Vagina (tissue), 2 donors: ENCODE measurements at regions not wholly inside any gene's neighbourhood (a gene's known extent, or its start where the extent isn't known, plus 50 kb on each side); places are given as distances from the start of the nearest gene placed in this dataset.

Experiments used
- DNase-seq, 2 donors: peaks; one replicate each; pipeline ENCODE4 v3.0.0-alpha.2; 2017; ENCODE audit errors: extremely low spot score in 2 of 2
- H3K27ac ChIP-seq: fragments of 200-600 bp; sonication (generic); one replicate; pipeline ENCODE4 v1.5.1; 2019
- H3K27me3 ChIP-seq: fragments of 200-600 bp; sonication (generic); one replicate; pipeline ENCODE4 v1.5.1; 2019
- H3K36me3 ChIP-seq, 2 donors: fragments of 200-600 bp; sonication (generic); one replicate each; pipeline ENCODE4 v1.5.1; 2017 to 2019
- H3K4me1 ChIP-seq: fragments of 200-600 bp; sonication (generic); one replicate; pipeline ENCODE4 v1.5.1; 2019
- H3K4me3 ChIP-seq, 2 donors: fragments of 200-600 bp; sonication (generic); 1 replicate in 1 of 2; 2 replicates in 1 of 2; pipeline ENCODE4 v1.5.1; 2016 to 2019
- H3K9me3 ChIP-seq: fragments of 200-600 bp; sonication (generic); one replicate; pipeline ENCODE4 v1.5.1; 2019
- POLR2A ChIP-seq, 2 donors: fragments of 450-650 bp; IDR thresholded peaks; one replicate each; pipeline ENCODE4 v1.6.1; 2017; ENCODE audit warnings: antibody characterized with exemption in 2 of 2, mild to moderate bottlenecking in 2 of 2, moderate library complexity in 2 of 2
- POLR2AphosphoS5 ChIP-seq, 2 donors: sonication (generic); formaldehyde crosslinking; IDR thresholded peaks; one replicate each; pipeline ENCODE4 v1.9.0; 2017; ENCODE audit warnings: antibody characterized with exemption in 2 of 2, mild to moderate bottlenecking in 2 of 2, low read depth in 1 of 2; ENCODE audit not compliant: insufficient read depth in 1 of 2
- intact Hi-C: fragments of 100-400 bp; cut with DNase I; formaldehyde crosslinking; loops from one replicate; pipeline ENCODE4 v1.15.1; 2023
- TF ChIP-seq, protein P1 (sequence below), 3 experiments: fragments of 450-650 bp in 2 of 3; fragments of 200-600 bp in 1 of 3; sonication (generic) in 1 of 3; IDR thresholded peaks; one replicate each; pipeline ENCODE4 v1.5.1; 2017 to 2019; ENCODE audit warnings: antibody characterized with exemption in 3 of 3, mild to moderate bottlenecking in 2 of 3, moderate library complexity in 2 of 3

DNA sequence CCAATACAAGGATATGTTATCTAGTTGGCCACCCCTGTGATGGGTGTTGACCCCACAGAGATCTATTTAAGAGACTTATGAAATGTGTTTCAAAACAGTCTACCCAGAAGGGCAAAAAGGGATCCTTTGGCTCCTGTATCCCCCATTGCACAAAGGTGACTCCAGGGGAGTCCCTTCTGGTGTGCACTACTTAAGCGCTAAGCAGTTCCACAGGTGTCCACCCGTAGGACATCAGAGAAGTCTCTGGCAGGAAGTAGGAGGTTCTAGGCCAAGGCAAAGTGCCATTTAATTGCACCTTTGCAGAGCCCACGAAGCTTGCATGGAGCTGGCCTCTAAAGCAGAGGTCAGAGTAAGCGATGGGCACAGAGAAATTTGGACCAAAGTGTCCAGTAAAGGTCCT, 147.7 kb downstream of the MRPL14 start:
- peak in 1 of 2 donors; percentile 16 for DNase-seq
- Histone ChIP-seq H3K9me3 (no peaks in the 10 kb centered on the region), H3K27me3 (no peaks in the 10 kb centered on the region), H3K36me3 (no peaks in the 10 kb centered on the region), H3K4me3 (no peak overlapping the region), H3K4me1 (no peaks in the 10 kb centered on the region), H3K27ac (no peak overlapping the region)
- intact Hi-C loops, result no loop called here
- TF ChIP-seq POLR2AphosphoS5 (IDR thresholded peaks at IDR 0.05; ENCODE audit: insufficient read depth in 1 of 2, low read depth in 1 of 2) (no peak), POLR2A (IDR thresholded peaks at IDR 0.05) (no peak)
- TF ChIP-seq, protein P1, sequence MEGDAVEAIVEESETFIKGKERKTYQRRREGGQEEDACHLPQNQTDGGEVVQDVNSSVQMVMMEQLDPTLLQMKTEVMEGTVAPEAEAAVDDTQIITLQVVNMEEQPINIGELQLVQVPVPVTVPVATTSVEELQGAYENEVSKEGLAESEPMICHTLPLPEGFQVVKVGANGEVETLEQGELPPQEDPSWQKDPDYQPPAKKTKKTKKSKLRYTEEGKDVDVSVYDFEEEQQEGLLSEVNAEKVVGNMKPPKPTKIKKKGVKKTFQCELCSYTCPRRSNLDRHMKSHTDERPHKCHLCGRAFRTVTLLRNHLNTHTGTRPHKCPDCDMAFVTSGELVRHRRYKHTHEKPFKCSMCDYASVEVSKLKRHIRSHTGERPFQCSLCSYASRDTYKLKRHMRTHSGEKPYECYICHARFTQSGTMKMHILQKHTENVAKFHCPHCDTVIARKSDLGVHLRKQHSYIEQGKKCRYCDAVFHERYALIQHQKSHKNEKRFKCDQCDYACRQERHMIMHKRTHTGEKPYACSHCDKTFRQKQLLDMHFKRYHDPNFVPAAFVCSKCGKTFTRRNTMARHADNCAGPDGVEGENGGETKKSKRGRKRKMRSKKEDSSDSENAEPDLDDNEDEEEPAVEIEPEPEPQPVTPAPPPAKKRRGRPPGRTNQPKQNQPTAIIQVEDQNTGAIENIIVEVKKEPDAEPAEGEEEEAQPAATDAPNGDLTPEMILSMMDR (IDR thresholded peaks at IDR 0.05), result no peak

DNA sequence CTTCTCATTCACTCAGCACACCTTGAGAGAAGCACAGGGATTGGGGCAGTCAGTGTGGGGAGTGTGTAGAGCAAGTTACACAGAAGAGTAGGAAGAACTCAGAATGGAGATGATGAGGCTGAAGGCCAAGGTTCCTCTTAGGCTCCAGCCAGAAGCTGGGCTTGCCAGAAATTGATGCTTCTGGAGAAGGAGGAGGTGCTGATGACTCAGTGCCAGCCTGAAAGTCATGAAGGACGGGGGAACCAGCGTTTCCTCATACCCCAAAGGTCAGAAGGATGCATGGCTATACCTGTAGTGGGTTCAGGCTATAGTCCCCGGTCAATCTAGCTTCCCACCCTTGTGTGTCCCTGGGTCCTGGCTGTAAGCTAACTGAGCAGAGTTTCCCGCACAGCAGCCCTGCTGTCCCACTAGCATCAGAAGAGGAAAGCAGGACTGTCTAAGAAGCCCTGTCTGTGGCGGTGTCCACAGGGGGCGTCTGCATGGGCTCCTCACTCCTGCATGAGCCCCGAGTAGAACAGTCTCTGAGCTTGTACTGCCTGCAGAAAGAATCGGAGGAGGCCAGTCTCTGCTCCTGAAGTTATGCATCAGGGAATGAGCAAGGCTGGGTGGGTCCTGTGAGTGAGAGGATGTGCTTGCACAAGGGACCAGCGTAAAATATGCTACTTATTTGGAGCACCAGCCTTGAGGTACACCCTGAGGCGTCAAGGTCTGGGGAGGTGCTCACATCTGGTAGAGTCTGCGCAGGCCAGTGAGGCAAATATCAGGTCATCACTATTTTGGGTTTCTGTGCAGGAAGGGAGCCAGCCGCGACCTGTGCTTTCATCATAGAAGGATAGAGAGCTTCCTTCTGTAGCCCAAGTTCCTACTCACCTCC, 148.5 kb downstream of the MRPL14 start:
- DNase-seq, result peak; percentile 72
- no peaks in the 10 kb centered on the region for H3K9me3 ChIP-seq
- H3K36me3 ChIP-seq, result no peaks in the 10 kb centered on the region
- TF ChIP-seq POLR2AphosphoS5 (IDR thresholded peaks at IDR 0.05; ENCODE audit: insufficient read depth in 1 of 2, low read depth in 1 of 2), result no peak
- TF ChIP-seq, protein P1 (IDR thresholded peaks at IDR 0.05), result no peak
- H3K4me3 ChIP-seq, result no peak overlapping the region
- H3K4me1 ChIP-seq, result peaks cover 2% of the 10 kb centered on the region
- H3K27me3 ChIP-seq, result no peaks in the 10 kb centered on the region
- no peak overlapping the region for H3K27ac ChIP-seq
- intact Hi-C loops, result no loop called here

DNA sequence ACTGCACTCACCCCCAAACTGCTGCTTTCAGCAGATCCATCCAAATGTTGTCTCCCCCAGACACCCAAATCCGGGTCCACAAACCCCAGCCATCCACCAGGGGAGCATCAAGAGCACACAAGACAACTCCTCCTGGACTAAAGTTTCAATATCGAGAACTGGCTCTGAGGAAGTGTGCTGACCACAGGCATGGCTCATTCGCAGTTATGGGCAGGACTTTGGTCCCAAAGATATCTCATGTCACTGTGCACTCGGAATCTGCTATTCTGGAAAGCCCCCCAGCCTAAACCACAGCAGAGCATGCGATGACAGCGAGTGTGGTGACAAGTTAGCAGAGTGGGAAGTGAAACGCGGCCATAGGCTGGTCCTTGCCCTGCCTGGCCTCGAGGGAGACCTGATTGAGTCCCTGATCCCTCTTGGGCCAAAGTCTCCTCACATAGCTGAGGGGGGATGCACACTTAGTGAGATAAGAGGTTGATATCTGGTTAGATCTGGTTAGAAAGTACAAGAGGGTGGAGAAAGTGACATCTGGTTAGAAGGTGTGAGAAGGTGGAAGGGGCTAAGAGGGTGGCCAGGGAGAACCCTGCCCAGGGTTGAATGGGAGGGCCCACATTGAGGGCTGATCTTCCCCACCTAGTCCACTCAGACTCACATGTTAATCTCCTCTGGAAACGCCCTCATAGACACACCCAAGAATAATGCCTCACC, 149.7 kb downstream of the MRPL14 start:
- no peak overlapping the region for H3K4me3 ChIP-seq
- DNase-seq, result peak in 1 of 2 donors; percentile 56
- H3K36me3 ChIP-seq, result no peaks in the 10 kb centered on the region
- no peak overlapping the region for H3K27ac ChIP-seq
- TF ChIP-seq POLR2AphosphoS5 (IDR thresholded peaks at IDR 0.05; ENCODE audit: insufficient read depth in 1 of 2, low read depth in 1 of 2) (no peak), POLR2A (IDR thresholded peaks at IDR 0.05) (no peak)
- TF ChIP-seq, protein P1 (IDR thresholded peaks at IDR 0.05), result no peak
- no peaks in the 10 kb centered on the region for H3K27me3 ChIP-seq
- H3K9me3 ChIP-seq, result no peaks in the 10 kb centered on the region
- peaks cover 13% of the 10 kb centered on the region for H3K4me1 ChIP-seq
- intact Hi-C loops, result no loop called here

DNA sequence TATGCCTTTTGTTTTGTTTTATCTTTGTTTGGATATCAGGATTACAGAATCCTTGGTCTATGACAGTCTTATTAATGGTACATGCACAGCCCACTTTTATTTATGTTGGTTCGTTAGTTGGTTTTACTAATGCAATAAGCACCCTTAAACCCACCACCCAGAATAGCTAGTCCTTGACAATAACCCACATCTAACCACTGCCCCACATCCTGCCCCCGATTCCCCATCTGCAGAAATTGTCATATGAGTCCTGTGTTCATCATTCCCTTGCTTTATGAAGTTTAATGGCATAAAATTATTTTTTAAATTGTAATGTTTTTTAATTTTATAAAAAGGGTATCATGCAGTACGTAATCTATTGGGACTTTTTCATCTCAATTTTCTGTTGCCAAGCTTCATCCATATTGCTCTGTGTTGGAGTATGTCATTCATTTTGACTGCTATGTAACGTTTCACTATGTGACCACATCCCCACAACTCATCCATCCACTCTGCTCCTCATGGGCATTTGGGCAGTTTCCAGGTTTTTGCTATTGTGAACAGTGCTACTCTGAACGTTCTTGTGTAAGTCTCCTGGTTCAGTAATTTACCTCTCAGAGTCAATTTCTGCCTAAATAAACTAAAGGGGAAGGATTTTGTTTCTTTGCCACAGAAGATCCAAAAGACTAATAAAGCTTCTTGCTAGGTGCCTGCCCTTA, 150.4 kb downstream of the MRPL14 start:
- peaks cover 20% of the 10 kb centered on the region for H3K4me1 ChIP-seq
- H3K27me3 ChIP-seq, result no peaks in the 10 kb centered on the region
- H3K9me3 ChIP-seq, result no peaks in the 10 kb centered on the region
- DNase-seq, result peak in 1 of 2 donors; percentile 32
- no peak overlapping the region for H3K27ac ChIP-seq
- H3K4me3 ChIP-seq, result no peak overlapping the region
- intact Hi-C loops, result no loop called here
- TF ChIP-seq POLR2AphosphoS5 (IDR thresholded peaks at IDR 0.05; ENCODE audit: insufficient read depth in 1 of 2, low read depth in 1 of 2) (no peak), POLR2A (IDR thresholded peaks at IDR 0.05) (no peak)
- TF ChIP-seq, protein P1 (IDR thresholded peaks at IDR 0.05), result no peak
- no peaks in the 10 kb centered on the region for H3K36me3 ChIP-seq
